Hepatocyte (in vitro differentiated cells): ENCODE measurements at regions not wholly inside any gene's neighbourhood (a gene's known extent, or its start where the extent isn't known, plus 50 kb on each side); places are given as distances from the start of the nearest gene placed in this dataset.

Experiments
- EZH2 ChIP-seq: fragments of 200-600 bp; sonication (generic); IDR thresholded peaks from 2 replicates; pipeline ENCODE4 v1.6.1; 2016; ENCODE audit warnings: antibody characterized with exemption, mild to moderate bottlenecking, borderline replicate concordance
- TF ChIP-seq, protein P1 (sequence below): fragments of 200-600 bp; sonication (generic); IDR thresholded peaks from 2 replicates; pipeline ENCODE4 v1.5.1; 2016; ENCODE audit warnings: antibody characterized with exemption, mild to moderate bottlenecking; ENCODE audit not compliant: poor library complexity

DNA sequence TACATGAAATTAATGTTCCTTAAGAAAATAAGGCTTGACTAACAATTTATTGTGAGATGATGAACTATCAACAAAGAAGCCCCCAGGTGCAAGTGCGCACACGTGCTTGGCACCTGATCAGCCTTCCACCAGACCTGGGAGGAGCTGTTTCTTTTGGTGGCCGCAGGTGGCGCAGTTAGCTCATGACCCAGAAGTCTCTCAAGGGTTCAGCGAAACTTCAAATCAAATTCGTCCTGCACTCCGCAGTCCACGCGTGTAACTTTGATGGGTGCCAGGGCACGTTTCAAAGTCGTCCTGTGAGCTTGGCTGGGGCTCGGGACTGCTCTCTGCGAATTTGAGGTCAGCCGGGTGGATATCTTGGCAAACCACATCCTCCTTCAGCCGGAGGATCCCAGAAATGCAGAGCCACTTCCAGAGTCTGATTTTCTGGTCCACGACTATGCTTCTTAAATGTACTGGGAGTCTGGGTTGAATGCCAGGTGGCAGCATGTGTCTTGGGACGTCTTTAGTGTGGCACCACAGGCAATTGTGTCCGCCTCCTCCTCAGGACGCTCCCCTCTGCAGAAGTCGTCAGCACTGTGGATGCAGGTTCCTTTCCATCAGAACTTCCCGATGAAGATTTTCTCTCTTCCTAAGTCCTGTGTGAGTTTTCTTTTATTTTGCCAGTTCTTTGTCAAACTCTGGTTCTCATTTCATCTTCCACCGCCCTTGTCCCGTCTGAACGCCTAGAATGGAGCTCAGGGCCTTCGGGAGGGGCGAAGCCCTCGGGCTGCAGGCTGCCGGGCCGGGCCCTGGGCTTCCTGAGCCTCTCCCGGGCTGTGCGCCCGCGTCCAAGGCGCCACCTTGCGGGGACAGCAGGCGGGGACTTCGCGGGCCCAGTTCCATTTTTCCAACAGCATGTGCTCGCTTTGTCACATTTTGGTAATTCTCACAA lies 61.3 kb upstream of the RAPGEF4 start:
- TF ChIP-seq, protein P1, sequence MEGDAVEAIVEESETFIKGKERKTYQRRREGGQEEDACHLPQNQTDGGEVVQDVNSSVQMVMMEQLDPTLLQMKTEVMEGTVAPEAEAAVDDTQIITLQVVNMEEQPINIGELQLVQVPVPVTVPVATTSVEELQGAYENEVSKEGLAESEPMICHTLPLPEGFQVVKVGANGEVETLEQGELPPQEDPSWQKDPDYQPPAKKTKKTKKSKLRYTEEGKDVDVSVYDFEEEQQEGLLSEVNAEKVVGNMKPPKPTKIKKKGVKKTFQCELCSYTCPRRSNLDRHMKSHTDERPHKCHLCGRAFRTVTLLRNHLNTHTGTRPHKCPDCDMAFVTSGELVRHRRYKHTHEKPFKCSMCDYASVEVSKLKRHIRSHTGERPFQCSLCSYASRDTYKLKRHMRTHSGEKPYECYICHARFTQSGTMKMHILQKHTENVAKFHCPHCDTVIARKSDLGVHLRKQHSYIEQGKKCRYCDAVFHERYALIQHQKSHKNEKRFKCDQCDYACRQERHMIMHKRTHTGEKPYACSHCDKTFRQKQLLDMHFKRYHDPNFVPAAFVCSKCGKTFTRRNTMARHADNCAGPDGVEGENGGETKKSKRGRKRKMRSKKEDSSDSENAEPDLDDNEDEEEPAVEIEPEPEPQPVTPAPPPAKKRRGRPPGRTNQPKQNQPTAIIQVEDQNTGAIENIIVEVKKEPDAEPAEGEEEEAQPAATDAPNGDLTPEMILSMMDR = peak; percentile 67
- TF ChIP-seq EZH2 = no peak
